H1 (cell line): ENCODE measurements at regions not wholly inside any gene's neighbourhood (a gene's known extent, or its start where the extent isn't known, plus 50 kb on each side); places are given as distances from the start of the nearest gene placed in this dataset.

Source experiments
- CTCF ChIA-PET: fragments of 300-600 bp; sonication (Branson Sonifier 250); formaldehyde crosslinking; loops from one replicate; lab custom pipeline; 2021; ENCODE audit not compliant: partially characterized antibody; lab: Charles Lee
- POLR2A ChIA-PET: fragments of 300-600 bp; sonication (Branson Sonifier 250); formaldehyde crosslinking; loops from one replicate; lab custom pipeline; 2021; ENCODE audit warnings: inconsistent platforms; ENCODE audit not compliant: partially characterized antibody; lab: Charles Lee
- DNase-seq, 2 experiments: peaks; one replicate each; pipeline versions ENCODE4 v3.0.0 to v3.0.0-alpha.2; 2010 to 2022; ENCODE audit warnings: low spot score in 2 of 2, low read depth in 1 of 2, mixed read lengths in 1 of 2
- FAIRE-seq: peaks from 2 replicates; lab custom pipeline; 2011; peaks lifted over from hg19 to GRCh38; lab: Jason Lieb, UNC
- H2AFZ ChIP-seq: 2 replicates; pipeline ENCODE4 v1.8.1; 2012; ENCODE audit warnings: low read length, inconsistent platforms
- H2AK5ac ChIP-seq: 2 replicates; pipeline ENCODE4 v1.6.1; 2013; ENCODE audit warnings: low read depth, low read length
- H2BK120ac ChIP-seq: replicated peaks from 2 replicates; pipeline ENCODE3; 2013; ENCODE audit warnings: low read depth, low read length, inconsistent platforms
- H2BK12ac ChIP-seq: 2 replicates; pipeline ENCODE4 v1.6.1; 2013; ENCODE audit warnings: low read depth, low read length
- H2BK15ac ChIP-seq: 2 replicates; pipeline ENCODE4 v1.6.1; 2013; ENCODE audit warnings: low read length
- H2BK20ac ChIP-seq: 2 replicates; pipeline ENCODE4 v1.6.1; 2013; ENCODE audit warnings: low read length
- H2BK5ac ChIP-seq: 2 replicates; pipeline ENCODE4 v1.6.1; 2013; ENCODE audit warnings: low read depth, low read length
- H3K14ac ChIP-seq: 2 replicates; pipeline ENCODE4 v1.6.1; 2013; ENCODE audit warnings: inconsistent platforms; ENCODE audit not compliant: insufficient read length
- H3K18ac ChIP-seq: 2 replicates; pipeline ENCODE4 v1.6.1; 2013; ENCODE audit warnings: low read length; ENCODE audit errors: extremely low read depth
- H3K23ac ChIP-seq: 2 replicates; pipeline ENCODE4 v1.6.1; 2013; ENCODE audit warnings: inconsistent platforms; ENCODE audit not compliant: insufficient read length
- H3K23me2 ChIP-seq: 2 replicates; pipeline ENCODE4 v1.6.1; 2013; ENCODE audit warnings: low read depth, low read length
- H3K27ac ChIP-seq: 2 replicates; pipeline ENCODE4 v1.6.1; 2011; ENCODE audit warnings: low read depth, low read length, inconsistent platforms
- H3K27me3 ChIP-seq, 4 experiments: replicated peaks in 1 of 4; 1 replicate in 1 of 4; 2 replicates in 3 of 4; pipeline versions ENCODE4 v1.6.1 to v1.8.1; 2011 to 2013; ENCODE audit warnings: low read length in 3 of 4, mild to moderate bottlenecking in 3 of 4, inconsistent platforms in 2 of 4, mixed read lengths in 2 of 4, moderate library complexity in 1 of 4; ENCODE audit not compliant: control insufficient read depth in 3 of 4, insufficient read depth in 3 of 4; ENCODE audit errors: extremely low read depth in 1 of 4
- H3K36me3 ChIP-seq, 4 experiments: 2 replicates each; pipeline versions ENCODE4 v1.6.1 to v1.8.1; 2011 to 2013; ENCODE audit warnings: mild to moderate bottlenecking in 4 of 4, low read length in 3 of 4, moderate library complexity in 2 of 4, control low read depth in 1 of 4, inconsistent platforms in 1 of 4; ENCODE audit not compliant: insufficient read depth in 4 of 4, control insufficient read depth in 2 of 4
- H3K4ac ChIP-seq: replicated peaks from 2 replicates; pipeline ENCODE3; 2013; ENCODE audit warnings: low read length, low read depth, mixed read lengths, inconsistent platforms; ENCODE audit not compliant: insufficient read length
- H3K4me1 ChIP-seq, 4 experiments: replicated peaks in 1 of 4; 1 replicate in 1 of 4; 2 replicates in 3 of 4; pipeline versions ENCODE4 v1.6.1 to v1.8.1; 2011 to 2013; ENCODE audit warnings: low read length in 3 of 4, inconsistent platforms in 2 of 4, mixed read lengths in 1 of 4; ENCODE audit not compliant: insufficient read depth in 4 of 4, control insufficient read depth in 3 of 4
- H3K4me2 ChIP-seq, 2 experiments: 2 replicates each; pipeline versions ENCODE4 v1.6.1 to v1.8.1; 2011 to 2013; ENCODE audit warnings: low read depth in 2 of 2, low read length in 2 of 2, control low read depth in 1 of 2, inconsistent platforms in 1 of 2, mild to moderate bottlenecking in 1 of 2; ENCODE audit not compliant: insufficient read depth in 1 of 2
- H3K4me3 ChIP-seq, 4 experiments: fragments of 200-600, 300-600 bp in 1 of 4; sonication (generic), shearing (Covaris generic), sonication (Bioruptor Twin) in 1 of 4; 2 replicates each; pipeline versions ENCODE4 v1.5.1 to v1.8.1; 2011 to 2016; ENCODE audit warnings: low read length in 4 of 4, low read depth in 3 of 4, control low read depth in 2 of 4, inconsistent platforms in 2 of 4, mild to moderate bottlenecking in 2 of 4, mixed read lengths in 1 of 4, moderate library complexity in 1 of 4; ENCODE audit not compliant: insufficient read depth in 2 of 4; ENCODE audit errors: extremely low read depth in 1 of 4
- H3K56ac ChIP-seq: replicated peaks from 2 replicates; pipeline ENCODE3; 2013; ENCODE audit warnings: low read depth, mild to moderate bottlenecking, mixed read lengths, low read length, inconsistent platforms; ENCODE audit not compliant: insufficient read length
- H3K79me1 ChIP-seq: 2 replicates; pipeline ENCODE4 v1.6.1; 2013; ENCODE audit warnings: low read depth, low read length, control low read depth
- H3K79me2 ChIP-seq, 2 experiments: 2 replicates each; pipeline versions ENCODE4 v1.6.1 to v1.8.1; 2012 to 2013; ENCODE audit warnings: low read length in 2 of 2, mild to moderate bottlenecking in 2 of 2, inconsistent platforms in 1 of 2; ENCODE audit not compliant: insufficient read depth in 2 of 2, control insufficient read depth in 1 of 2
- H3K9ac ChIP-seq, 4 experiments: replicated peaks in 1 of 4; 1 replicate in 1 of 4; 2 replicates in 3 of 4; pipeline versions ENCODE4 v1.6.1 to v1.8.1; 2011 to 2013; ENCODE audit warnings: low read depth in 3 of 4, low read length in 3 of 4, control low read depth in 2 of 4, mild to moderate bottlenecking in 2 of 4, moderate library complexity in 2 of 4, inconsistent platforms in 1 of 4; ENCODE audit errors: extremely low read depth in 1 of 4
- H3K9me3 ChIP-seq, 2 experiments: 2 replicates each; pipeline versions ENCODE4 v1.6.1 to v1.8.1; 2012 to 2013; ENCODE audit warnings: mild to moderate bottlenecking in 2 of 2, moderate library complexity in 2 of 2, control low read depth in 1 of 2, inconsistent platforms in 1 of 2, low read depth in 1 of 2, low read length in 1 of 2, mixed read lengths in 1 of 2; ENCODE audit not compliant: insufficient read depth in 2 of 2
- H4K20me1 ChIP-seq, 2 experiments: replicated peaks in 1 of 2; 2 replicates each; pipeline versions ENCODE3 to v1.8.1; 2011 to 2013; ENCODE audit warnings: inconsistent platforms in 2 of 2, low read length in 2 of 2, mild to moderate bottlenecking in 1 of 2; ENCODE audit not compliant: insufficient read depth in 2 of 2, control insufficient read depth in 1 of 2
- H4K5ac ChIP-seq: 2 replicates; pipeline ENCODE4 v1.6.1; 2013; ENCODE audit warnings: low read length, low read depth, mixed read lengths, inconsistent platforms; ENCODE audit not compliant: insufficient read length
- H4K8ac ChIP-seq: 2 replicates; pipeline ENCODE4 v1.8.0; 2013; ENCODE audit warnings: mild to moderate bottlenecking, moderate library complexity, low read length, inconsistent platforms; ENCODE audit not compliant: insufficient read depth; ENCODE audit errors: extremely low read depth
- H4K91ac ChIP-seq: replicated peaks from 2 replicates; pipeline ENCODE3; 2013; ENCODE audit warnings: low read length, mixed read lengths, inconsistent platforms; ENCODE audit not compliant: insufficient read length
- CHD7 ChIP-seq: fragments of 300-600 bp; sonication (generic); IDR thresholded peaks from 2 replicates; pipeline ENCODE4 v1.7.1; 2012; ENCODE audit warnings: low read length, moderate library complexity, mild to moderate bottlenecking, inconsistent platforms; ENCODE audit not compliant: insufficient replicate concordance
- WGBS, 2 experiments: shearing (Covaris generic) in 1 of 2; methylation state at CpG; one replicate each; pipeline versions ENCODE4 v1.1.6 to v1.1.7; 2013 to 2015; ENCODE audit warnings: low lambda C conversion rate in 2 of 2, mixed read lengths in 2 of 2, inconsistent platforms in 1 of 2, low coverage in 1 of 2, missing lambda C conversion rate in 1 of 2; ENCODE audit not compliant: insufficient replicate concordance in 2 of 2, insufficient coverage in 1 of 2, insufficient read length in 1 of 2; ENCODE audit errors: extremely low coverage in 1 of 2, missing lambda C conversion rate in 1 of 2; 5-methylcytosine and 5-hydroxymethylcytosine counted together

- Histone ChIP-seq H3K9ac (no peak overlapping the region), H4K20me1 (no peaks in the 10 kb centered on the region), H2BK20ac (no peak overlapping the region), H3K23ac (no peak overlapping the region), H3K4me2 (no peak overlapping the region), H3K36me3 (no peaks in the 10 kb centered on the region), H3K4ac (no peak overlapping the region), H4K5ac (no peak overlapping the region), H2BK5ac (no peak overlapping the region), H3K79me1 (no peaks in the 10 kb centered on the region), H3K79me2 (no peaks in the 10 kb centered on the region), H3K56ac (no peak overlapping the region), H3K23me2 (no peaks in the 10 kb centered on the region), H4K8ac (no peak overlapping the region), H3K27me3 (no peaks in the 10 kb centered on the region), H3K4me1 (no peaks in the 10 kb centered on the region), H2AK5ac (no peak overlapping the region), H2BK120ac (no peak overlapping the region), H3K4me3 (no peak overlapping the region), H2BK12ac (no peak overlapping the region), H3K9me3 (no peaks in the 10 kb centered on the region), H2AFZ (no peak overlapping the region), H3K14ac (no peak overlapping the region), H2BK15ac (no peak overlapping the region), H4K91ac (no peak overlapping the region), H3K27ac (no peak overlapping the region), H3K18ac (no peak overlapping the region)
- DNase-seq (no peak), FAIRE-seq (no peak)
- POLR2A ChIA-PET: no interaction called here
- 89% methylated on average over 3 of the region's 3 CpGs; no CpG with 5 or more reads in 1 of the 2 experiments for WGBS, 2 experiments
- CTCF ChIA-PET: interaction anchor here (0.8 to 1.2 kb wide), 2 partner anchors 141 to 435 kb away, joined by 3 read pairs; no protein-coding TSS in a partner anchor
- no peak for TF ChIP-seq CHD7
Observed at GRCh38 chr4:75110061-75110460, 177.1 kb downstream of the PARM1 start.
